GM10248 (cell line): ENCODE measurements at regions not wholly inside any gene's neighbourhood (a gene's known extent, or its start where the extent isn't known, plus 50 kb on each side); places are given as distances from the start of the nearest gene placed in this dataset.

Experiments used
- CTCF ChIA-PET: fragments of 300-600 bp; sonication (Branson Sonifier 250); formaldehyde crosslinking; extraction: SDS; loops from one replicate; lab custom pipeline; 2021; ENCODE audit warnings: antibody characterized with exemption; lab: Yijun Ruan, JAX
- POLR2A ChIA-PET: fragments of 350-650 bp; sonication (Branson Sonifier 250); formaldehyde crosslinking; extraction: SDS; loops from one replicate; lab custom pipeline; 2020; ENCODE audit warnings: antibody characterized with exemption; lab: Yijun Ruan, JAX
- DNase-seq: peaks from one replicate; pipeline ENCODE4 v3.0.0; 2012; ENCODE audit errors: extremely low spot score
- CTCF ChIP-seq: IDR thresholded peaks from 2 replicates; pipeline ENCODE4 v1.5.1; 2012; ENCODE audit warnings: mild to moderate bottlenecking, low read depth; ENCODE audit errors: extremely low read depth, missing control alignments, control extremely low read depth

- POLR2A ChIA-PET: no interaction called here
- CTCF ChIA-PET: no interaction called here
- no peak for TF ChIP-seq CTCF
- DNase-seq: no peak
Observed at GRCh38 chr6:23179994-23180393, 610.6 kb downstream of the HDGFL1 start.

GRCh38 chr6:23180504-23181293 lies 611.3 kb downstream of the HDGFL1 start:
- POLR2A ChIA-PET: no interaction called here
- DNase-seq: no peak
- TF ChIP-seq CTCF: no peak
- CTCF ChIA-PET: no interaction called here

GRCh38 chr6:23181356-23182110 lies 612.2 kb downstream of the HDGFL1 start:
- DNase-seq: no peak
- ChIA-PET POLR2A (no interaction called here), CTCF (interaction anchor here (0.9 kb wide), 1 partner anchor 9 kb away, joined by 3 read pairs; no protein-coding TSS in a partner anchor)
- TF ChIP-seq CTCF: no peak

GRCh38 chr6:23183846-23184245 lies 614.5 kb downstream of the HDGFL1 start:
- no peak for DNase-seq
- no peak for TF ChIP-seq CTCF
- CTCF ChIA-PET: no interaction called here
- POLR2A ChIA-PET: no interaction called here

GRCh38 chr6:23184351-23184750 lies 615.0 kb downstream of the HDGFL1 start:
- no peak for DNase-seq
- ChIA-PET POLR2A (no interaction called here), CTCF (no interaction called here)
- TF ChIP-seq CTCF: no peak

GRCh38 chr6:23195487-23195886 lies 626.1 kb downstream of the HDGFL1 start:
- POLR2A ChIA-PET: no interaction called here
- DNase-seq: no peak
- TF ChIP-seq CTCF: no peak
- CTCF ChIA-PET: interaction anchor here (0.9 kb wide), 2 partner anchors 17 to 19 kb away, joined by 3 read pairs; no protein-coding TSS in a partner anchor
